Activated naive CD8-positive, alpha-beta T cell treated with anti-CD3 and anti-CD28 coated beads, Interleukin-2, amount 50 U/mL, for 24 hours (primary cell): ENCODE measurements at regions not wholly inside any gene's neighbourhood (a gene's known extent, or its start where the extent isn't known, plus 50 kb on each side); places are given as distances from the start of the nearest gene placed in this dataset.
"Not testable (repeated sequence)": the region's sequence is repeated elsewhere in the genome, so short reads cannot be mapped to it uniquely, and the experiment has no call there.

Experiments
- ATAC-seq: fragments of 150-1000 bp; cut with Tn5 transposase; one replicate; pipeline ENCODE4 v1.10.0; 2021
- DNase-seq: peaks from one replicate; pipeline ENCODE4 v3.0.0; 2021
- H3K27ac Mint-ChIP-seq: one replicate; pipeline ENCODE4 v1.8.0; 2021; ENCODE audit warnings: mild to moderate bottlenecking, mixed read lengths
- H3K27me3 Mint-ChIP-seq: one replicate; pipeline ENCODE4 v1.8.0; 2021; ENCODE audit warnings: mixed read lengths
- H3K36me3 Mint-ChIP-seq: one replicate; pipeline ENCODE4 v1.8.0; 2021; ENCODE audit warnings: low read depth, mixed read lengths
- H3K4me1 Mint-ChIP-seq: one replicate; pipeline ENCODE4 v1.8.0; 2021; ENCODE audit warnings: mixed read lengths
- H3K4me3 Mint-ChIP-seq: one replicate; pipeline ENCODE4 v1.8.0; 2021; ENCODE audit warnings: mild to moderate bottlenecking, moderate library complexity, mixed read lengths
- H3K9me3 Mint-ChIP-seq: one replicate; pipeline ENCODE4 v1.8.0; 2021; ENCODE audit warnings: mixed read lengths

GRCh38 chr2:88897715-88898114 lies 206.2 kb downstream of the RPIA start:
- no peaks in the 10 kb centered on the region for H3K9me3 Mint-ChIP-seq
- no peak overlapping the region for H3K4me3 Mint-ChIP-seq
- H3K27me3 Mint-ChIP-seq = peaks cover 7% of the 10 kb centered on the region
- DNase-seq (no peak), ATAC-seq (no peak)
- no peak overlapping the region for H3K27ac Mint-ChIP-seq
- H3K4me1 Mint-ChIP-seq = peaks cover 3% of the 10 kb centered on the region
- H3K36me3 Mint-ChIP-seq = no peaks in the 10 kb centered on the region

GRCh38 chr2:88903749-88904353 lies 212.4 kb downstream of the RPIA start:
- H3K4me1 Mint-ChIP-seq = no peaks in the 10 kb centered on the region
- DNase-seq = no peak

GRCh38 chr2:88913280-88913679 lies 221.8 kb downstream of the RPIA start:
- Mint-ChIP-seq H3K27me3 (peaks cover 2% of the 10 kb centered on the region), H3K4me1 (no peaks in the 10 kb centered on the region), H3K9me3 (no peaks in the 10 kb centered on the region), H3K4me3 (no peak overlapping the region), H3K27ac (no peak overlapping the region), H3K36me3 (no peaks in the 10 kb centered on the region)
- DNase-seq (no peak), ATAC-seq (no peak)

More at GRCh38 chr2:88903749-88904353, 212.4 kb downstream of the RPIA start:
- ATAC-seq = no peak
- Mint-ChIP-seq H3K9me3 (no peaks in the 10 kb centered on the region), H3K27ac (no peak overlapping the region), H3K36me3 (no peaks in the 10 kb centered on the region), H3K4me3 (no peak overlapping the region), H3K27me3 (peaks cover 4% of the 10 kb centered on the region)

GRCh38 chr2:88919087-88919738 lies 227.7 kb downstream of the RPIA start:
- H3K4me3 Mint-ChIP-seq = no peak overlapping the region
- no peak for DNase-seq
- no peaks in the 10 kb centered on the region for H3K36me3 Mint-ChIP-seq
- H3K9me3 Mint-ChIP-seq = no peaks in the 10 kb centered on the region
- H3K4me1 Mint-ChIP-seq = no peaks in the 10 kb centered on the region
- no peak overlapping the region for H3K27ac Mint-ChIP-seq
- H3K27me3 Mint-ChIP-seq = no peaks in the 10 kb centered on the region
- ATAC-seq = no peak

GRCh38 chr2:88920399-88920798 lies 228.9 kb downstream of the RPIA start:
- H3K4me3 Mint-ChIP-seq, H3K27me3 Mint-ChIP-seq, H3K9me3 Mint-ChIP-seq, ATAC-seq, H3K27ac Mint-ChIP-seq, H3K4me1 Mint-ChIP-seq, H3K36me3 Mint-ChIP-seq, DNase-seq: not testable (repeated sequence)

GRCh38 chr2:88924533-88924932 lies 233.1 kb downstream of the RPIA start:
- H3K4me1 Mint-ChIP-seq = no peaks in the 10 kb centered on the region

GRCh38 chr2:88925770-88926462 lies 234.4 kb downstream of the RPIA start:
- H3K4me1 Mint-ChIP-seq = no peaks in the 10 kb centered on the region
- ATAC-seq (no peak), DNase-seq (no peak)
- H3K27ac Mint-ChIP-seq = no peak overlapping the region
- peaks cover 2% of the 10 kb centered on the region for H3K27me3 Mint-ChIP-seq
- no peak overlapping the region for H3K4me3 Mint-ChIP-seq
- no peaks in the 10 kb centered on the region for H3K9me3 Mint-ChIP-seq
- no peaks in the 10 kb centered on the region for H3K36me3 Mint-ChIP-seq

More at GRCh38 chr2:88924533-88924932, 233.1 kb downstream of the RPIA start:
- H3K27me3 Mint-ChIP-seq = peaks cover 2% of the 10 kb centered on the region
- no peaks in the 10 kb centered on the region for H3K36me3 Mint-ChIP-seq
- H3K27ac Mint-ChIP-seq = no peak overlapping the region
- no peak for DNase-seq
- no peaks in the 10 kb centered on the region for H3K9me3 Mint-ChIP-seq
- H3K4me3 Mint-ChIP-seq = no peak overlapping the region
- no peak for ATAC-seq

GRCh38 chr2:88927128-88927527 lies 235.7 kb downstream of the RPIA start:
- Mint-ChIP-seq H3K4me3 (no peak overlapping the region), H3K36me3 (no peaks in the 10 kb centered on the region), H3K27ac (no peak overlapping the region), H3K9me3 (no peaks in the 10 kb centered on the region), H3K4me1 (no peaks in the 10 kb centered on the region), H3K27me3 (peaks cover 2% of the 10 kb centered on the region)
- ATAC-seq (no peak), DNase-seq (no peak)

GRCh38 chr2:88930659-88931058 lies 239.2 kb downstream of the RPIA start:
- Mint-ChIP-seq H3K4me3 (no peak overlapping the region), H3K27me3 (peaks cover 2% of the 10 kb centered on the region), H3K9me3 (no peaks in the 10 kb centered on the region), H3K4me1 (peaks cover 2% of the 10 kb centered on the region), H3K27ac (no peak overlapping the region), H3K36me3 (no peaks in the 10 kb centered on the region)
- DNase-seq (no peak), ATAC-seq (no peak)

- Mint-ChIP-seq H3K27ac (no peak overlapping the region), H3K27me3 (peaks cover 2% of the 10 kb centered on the region), H3K4me1 (peaks cover 2% of the 10 kb centered on the region), H3K36me3 (no peaks in the 10 kb centered on the region), H3K9me3 (no peaks in the 10 kb centered on the region), H3K4me3 (no peak overlapping the region)
- ATAC-seq (no peak), DNase-seq (no peak)
These were observed 241.2 kb downstream of the RPIA start for GRCh38 chr2:88932686-88933085.

- Mint-ChIP-seq H3K4me3 (no peak overlapping the region), H3K4me1 (peaks cover 2% of the 10 kb centered on the region), H3K36me3 (no peaks in the 10 kb centered on the region), H3K27me3 (peaks cover 2% of the 10 kb centered on the region), H3K9me3 (no peaks in the 10 kb centered on the region), H3K27ac (no peak overlapping the region)
- no peak for ATAC-seq
- no peak for DNase-seq
These were observed 241.6 kb downstream of the RPIA start for GRCh38 chr2:88933091-88933490.

GRCh38 chr2:88933980-88934379 lies 242.5 kb downstream of the RPIA start:
- no peaks in the 10 kb centered on the region for H3K9me3 Mint-ChIP-seq
- no peak overlapping the region for H3K27ac Mint-ChIP-seq
- DNase-seq (no peak), ATAC-seq (no peak)
- peaks cover 2% of the 10 kb centered on the region for H3K4me1 Mint-ChIP-seq
- no peak overlapping the region for H3K4me3 Mint-ChIP-seq
- H3K36me3 Mint-ChIP-seq = no peaks in the 10 kb centered on the region
- no peaks in the 10 kb centered on the region for H3K27me3 Mint-ChIP-seq

- DNase-seq = peak; percentile 8
- not testable (repeated sequence) for H3K4me1 Mint-ChIP-seq, H3K27me3 Mint-ChIP-seq, ATAC-seq, H3K27ac Mint-ChIP-seq, H3K9me3 Mint-ChIP-seq, H3K36me3 Mint-ChIP-seq, H3K4me3 Mint-ChIP-seq
These were observed 249.7 kb downstream of the RPIA start for GRCh38 chr2:88941178-88941577.

- H3K27me3 Mint-ChIP-seq = no peaks in the 10 kb centered on the region
- DNase-seq (no peak), ATAC-seq (no peak)
- H3K4me1 Mint-ChIP-seq = no peaks in the 10 kb centered on the region
- H3K36me3 Mint-ChIP-seq = no peaks in the 10 kb centered on the region
- H3K9me3 Mint-ChIP-seq = no peaks in the 10 kb centered on the region
- no peak overlapping the region for H3K27ac Mint-ChIP-seq
- no peak overlapping the region for H3K4me3 Mint-ChIP-seq
These were observed 251.3 kb downstream of the RPIA start for GRCh38 chr2:88942798-88943197.

GRCh38 chr2:88949336-88949735 lies 257.9 kb downstream of the RPIA start:
- Mint-ChIP-seq H3K27me3 (no peaks in the 10 kb centered on the region), H3K27ac (no peak overlapping the region), H3K9me3 (no peaks in the 10 kb centered on the region), H3K36me3 (no peaks in the 10 kb centered on the region), H3K4me3 (no peak overlapping the region), H3K4me1 (no peaks in the 10 kb centered on the region)
- ATAC-seq = no peak
- DNase-seq = no peak
